ENCODE measurements at regions not wholly inside any gene's neighbourhood (a gene's known extent, or its start where the extent isn't known, plus 50 kb on each side); places are given as distances from the start of the nearest gene placed in this dataset.

DNA sequence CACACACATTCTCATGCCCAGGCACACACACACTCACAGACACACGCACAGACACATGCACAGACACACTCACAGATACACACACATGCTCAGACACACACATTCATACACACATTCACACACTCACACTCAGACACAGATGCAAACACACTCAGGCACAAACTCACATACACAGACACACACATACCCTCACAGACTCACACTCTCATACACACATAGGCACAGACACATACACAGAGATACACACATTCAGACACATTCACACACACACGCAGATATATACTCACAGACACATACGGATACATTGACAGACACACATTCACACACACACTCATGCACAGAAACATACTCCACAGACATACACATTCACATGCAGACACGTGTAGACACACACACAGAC, 89.6 kb downstream of the RBFOX3 start:
- peak; percentile 48 for FAIRE-seq
- H3K27me3 ChIP-seq (ENCODE audit: control insufficient read depth in 1 of 2, insufficient read depth in 2 of 2, low read length in 2 of 2), result peaks cover 43 to 95% of the 10 kb centered on the region in 2 experiments
- intact Hi-C loops (cut with micrococcal nuclease; ENCODE audit: unreplicated experiment), result no loop called here
- TF ChIP-seq, protein P1, sequence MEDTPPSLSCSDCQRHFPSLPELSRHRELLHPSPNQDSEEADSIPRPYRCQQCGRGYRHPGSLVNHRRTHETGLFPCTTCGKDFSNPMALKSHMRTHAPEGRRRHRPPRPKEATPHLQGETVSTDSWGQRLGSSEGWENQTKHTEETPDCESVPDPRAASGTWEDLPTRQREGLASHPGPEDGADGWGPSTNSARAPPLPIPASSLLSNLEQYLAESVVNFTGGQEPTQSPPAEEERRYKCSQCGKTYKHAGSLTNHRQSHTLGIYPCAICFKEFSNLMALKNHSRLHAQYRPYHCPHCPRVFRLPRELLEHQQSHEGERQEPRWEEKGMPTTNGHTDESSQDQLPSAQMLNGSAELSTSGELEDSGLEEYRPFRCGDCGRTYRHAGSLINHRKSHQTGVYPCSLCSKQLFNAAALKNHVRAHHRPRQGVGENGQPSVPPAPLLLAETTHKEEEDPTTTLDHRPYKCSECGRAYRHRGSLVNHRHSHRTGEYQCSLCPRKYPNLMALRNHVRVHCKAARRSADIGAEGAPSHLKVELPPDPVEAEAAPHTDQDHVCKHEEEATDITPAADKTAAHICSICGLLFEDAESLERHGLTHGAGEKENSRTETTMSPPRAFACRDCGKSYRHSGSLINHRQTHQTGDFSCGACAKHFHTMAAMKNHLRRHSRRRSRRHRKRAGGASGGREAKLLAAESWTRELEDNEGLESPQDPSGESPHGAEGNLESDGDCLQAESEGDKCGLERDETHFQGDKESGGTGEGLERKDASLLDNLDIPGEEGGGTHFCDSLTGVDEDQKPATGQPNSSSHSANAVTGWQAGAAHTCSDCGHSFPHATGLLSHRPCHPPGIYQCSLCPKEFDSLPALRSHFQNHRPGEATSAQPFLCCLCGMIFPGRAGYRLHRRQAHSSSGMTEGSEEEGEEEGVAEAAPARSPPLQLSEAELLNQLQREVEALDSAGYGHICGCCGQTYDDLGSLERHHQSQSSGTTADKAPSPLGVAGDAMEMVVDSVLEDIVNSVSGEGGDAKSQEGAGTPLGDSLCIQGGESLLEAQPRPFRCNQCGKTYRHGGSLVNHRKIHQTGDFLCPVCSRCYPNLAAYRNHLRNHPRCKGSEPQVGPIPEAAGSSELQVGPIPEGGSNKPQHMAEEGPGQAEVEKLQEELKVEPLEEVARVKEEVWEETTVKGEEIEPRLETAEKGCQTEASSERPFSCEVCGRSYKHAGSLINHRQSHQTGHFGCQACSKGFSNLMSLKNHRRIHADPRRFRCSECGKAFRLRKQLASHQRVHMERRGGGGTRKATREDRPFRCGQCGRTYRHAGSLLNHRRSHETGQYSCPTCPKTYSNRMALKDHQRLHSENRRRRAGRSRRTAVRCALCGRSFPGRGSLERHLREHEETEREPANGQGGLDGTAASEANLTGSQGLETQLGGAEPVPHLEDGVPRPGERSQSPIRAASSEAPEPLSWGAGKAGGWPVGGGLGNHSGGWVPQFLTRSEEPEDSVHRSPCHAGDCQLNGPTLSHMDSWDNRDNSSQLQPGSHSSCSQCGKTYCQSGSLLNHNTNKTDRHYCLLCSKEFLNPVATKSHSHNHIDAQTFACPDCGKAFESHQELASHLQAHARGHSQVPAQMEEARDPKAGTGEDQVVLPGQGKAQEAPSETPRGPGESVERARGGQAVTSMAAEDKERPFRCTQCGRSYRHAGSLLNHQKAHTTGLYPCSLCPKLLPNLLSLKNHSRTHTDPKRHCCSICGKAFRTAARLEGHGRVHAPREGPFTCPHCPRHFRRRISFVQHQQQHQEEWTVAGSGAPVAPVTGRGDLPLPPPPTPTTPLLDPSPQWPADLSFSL (CRISPR knock-in tag; IDR thresholded peaks at IDR 0.05), result no peak; the same call in 1 of the 2 replicates
- TF ChIP-seq, protein P2, sequence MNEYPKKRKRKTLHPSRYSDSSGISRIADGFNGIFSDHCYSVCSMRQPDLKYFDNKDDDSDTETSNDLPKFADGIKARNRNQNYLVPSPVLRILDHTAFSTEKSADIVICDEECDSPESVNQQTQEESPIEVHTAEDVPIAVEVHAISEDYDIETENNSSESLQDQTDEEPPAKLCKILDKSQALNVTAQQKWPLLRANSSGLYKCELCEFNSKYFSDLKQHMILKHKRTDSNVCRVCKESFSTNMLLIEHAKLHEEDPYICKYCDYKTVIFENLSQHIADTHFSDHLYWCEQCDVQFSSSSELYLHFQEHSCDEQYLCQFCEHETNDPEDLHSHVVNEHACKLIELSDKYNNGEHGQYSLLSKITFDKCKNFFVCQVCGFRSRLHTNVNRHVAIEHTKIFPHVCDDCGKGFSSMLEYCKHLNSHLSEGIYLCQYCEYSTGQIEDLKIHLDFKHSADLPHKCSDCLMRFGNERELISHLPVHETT (CRISPR knock-in tag; conservative IDR thresholded peaks at IDR 0.05), result no peak
- no peak for TF ChIP-seq YEATS4 (CRISPR knock-in tag; IDR thresholded peaks at IDR 0.05; ENCODE audit: borderline replicate concordance)
- TF ChIP-seq, protein P3, sequence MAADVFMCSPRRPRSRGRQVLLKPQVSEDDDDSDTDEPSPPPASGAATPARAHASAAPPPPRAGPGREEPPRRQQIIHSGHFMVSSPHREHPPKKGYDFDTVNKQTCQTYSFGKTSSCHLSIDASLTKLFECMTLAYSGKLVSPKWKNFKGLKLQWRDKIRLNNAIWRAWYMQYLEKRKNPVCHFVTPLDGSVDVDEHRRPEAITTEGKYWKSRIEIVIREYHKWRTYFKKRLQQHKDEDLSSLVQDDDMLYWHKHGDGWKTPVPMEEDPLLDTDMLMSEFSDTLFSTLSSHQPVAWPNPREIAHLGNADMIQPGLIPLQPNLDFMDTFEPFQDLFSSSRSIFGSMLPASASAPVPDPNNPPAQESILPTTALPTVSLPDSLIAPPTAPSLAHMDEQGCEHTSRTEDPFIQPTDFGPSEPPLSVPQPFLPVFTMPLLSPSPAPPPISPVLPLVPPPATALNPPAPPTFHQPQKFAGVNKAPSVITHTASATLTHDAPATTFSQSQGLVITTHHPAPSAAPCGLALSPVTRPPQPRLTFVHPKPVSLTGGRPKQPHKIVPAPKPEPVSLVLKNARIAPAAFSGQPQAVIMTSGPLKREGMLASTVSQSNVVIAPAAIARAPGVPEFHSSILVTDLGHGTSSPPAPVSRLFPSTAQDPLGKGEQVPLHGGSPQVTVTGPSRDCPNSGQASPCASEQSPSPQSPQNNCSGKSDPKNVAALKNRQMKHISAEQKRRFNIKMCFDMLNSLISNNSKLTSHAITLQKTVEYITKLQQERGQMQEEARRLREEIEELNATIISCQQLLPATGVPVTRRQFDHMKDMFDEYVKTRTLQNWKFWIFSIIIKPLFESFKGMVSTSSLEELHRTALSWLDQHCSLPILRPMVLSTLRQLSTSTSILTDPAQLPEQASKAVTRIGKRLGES (CRISPR knock-in tag; IDR thresholded peaks at IDR 0.05; ENCODE audit: borderline replicate concordance), result no peak

More for the DNA sequence above, 89.6 kb downstream of the RBFOX3 start:
- no peak overlapping the region for H3K9ac ChIP-seq (ENCODE audit: insufficient read depth, low read depth, low read length)
- H3K4me3 ChIP-seq (replicated peaks in 1 of 3; ENCODE audit: insufficient read depth in 1 of 3, low read depth in 2 of 3, low read length in 3 of 3), result no peak overlapping the region
- BruUV-seq (replicated peaks), result no TSS peak
- H3K36me3 ChIP-seq (replicated peaks in 1 of 2; ENCODE audit: control insufficient read depth in 1 of 2, insufficient read depth in 2 of 2, low read length in 2 of 2), result no peaks in the 10 kb centered on the region
- ATAC-seq, result no peak
- 15% methylated on average over 4 of the region's 4 CpGs for WGBS (ENCODE audit: low lambda C conversion rate)
- no peak overlapping the region for H2AFZ ChIP-seq (ENCODE audit: low read length)
- no peak overlapping the region for H3K4me2 ChIP-seq (ENCODE audit: low read depth, low read length)
- no peaks in the 10 kb centered on the region for H3K9me3 ChIP-seq (ENCODE audit: low read length)
- POLR2A ChIA-PET, result no interaction called here
- in situ Hi-C loops (cut with HindIII; ENCODE audit: extremely low pct_ligation_motif_present, low pct_unique_long_range_greater_than_20kb), result no loop called here
- CTCF ChIA-PET (ENCODE audit: low intra/inter-chr PET ratio, low total read pairs), result no interaction called here
- no peaks in the 10 kb centered on the region for H3K4me1 ChIP-seq (ENCODE audit: insufficient read depth, low read length)
- H4K20me1 ChIP-seq (ENCODE audit: insufficient read depth, low read length), result no peaks in the 10 kb centered on the region; the same call in 1 of the 2 replicates
- H3K79me2 ChIP-seq (ENCODE audit: insufficient read depth, low read length), result no peaks in the 10 kb centered on the region
- no peak for DNase-seq (ENCODE audit: low spot score)
- H3K27ac ChIP-seq (ENCODE audit: extremely low read length, insufficient read depth, low read length), result no peak overlapping the region

Data from HepG2 (cell line).